KMS-11 (cell line): ENCODE measurements at regions not wholly inside any gene's neighbourhood (a gene's known extent, or its start where the extent isn't known, plus 50 kb on each side); places are given as distances from the start of the nearest gene placed in this dataset.

Source experiments
- H2AFZ ChIP-seq: fragments of 200-600 bp; sonication (generic); 2 replicates; pipeline ENCODE4 v1.6.1; 2016; ENCODE audit warnings: antibody characterized with exemption, mixed run types, low read depth
- H3K27ac ChIP-seq: fragments of 200-600 bp; sonication (generic); 2 replicates; pipeline ENCODE4 v1.6.1; 2016; ENCODE audit warnings: mild to moderate bottlenecking, mixed run types
- H3K27me3 ChIP-seq: fragments of 200-600 bp; sonication (generic); 2 replicates; pipeline ENCODE4 v1.6.1; 2017; ENCODE audit warnings: mild to moderate bottlenecking, low read depth, mixed run types, moderate library complexity; ENCODE audit not compliant: insufficient read depth
- H3K36me3 ChIP-seq: fragments of 200-600 bp; sonication (generic); 2 replicates; pipeline ENCODE4 v1.6.1; 2017; ENCODE audit warnings: mild to moderate bottlenecking, mixed run types; ENCODE audit not compliant: insufficient read depth
- H3K4me1 ChIP-seq: fragments of 200-600 bp; sonication (generic); 2 replicates; pipeline ENCODE4 v1.6.1; 2016; ENCODE audit warnings: mild to moderate bottlenecking, low read depth, mixed run types; ENCODE audit not compliant: poor library complexity, severe bottlenecking
- H3K4me2 ChIP-seq: fragments of 200-600 bp; sonication (generic); 2 replicates; pipeline ENCODE4 v1.7.0; 2016; ENCODE audit warnings: mild to moderate bottlenecking, mixed run types
- H3K4me3 ChIP-seq: fragments of 200-600 bp; sonication (generic); IDR thresholded peaks from 2 replicates; pipeline ENCODE4 v1.6.1; 2017; ENCODE audit warnings: low read depth, low read length, mixed read lengths; ENCODE audit not compliant: insufficient read depth
- H3K79me2 ChIP-seq: fragments of 200-600 bp; sonication (generic); 2 replicates; pipeline ENCODE4 v1.6.1; 2016; ENCODE audit warnings: low read depth, mixed run types; ENCODE audit not compliant: insufficient read depth
- H3K9ac ChIP-seq: fragments of 200-600 bp; sonication (generic); 2 replicates; pipeline ENCODE4 v1.6.1; 2016; ENCODE audit warnings: mild to moderate bottlenecking, mixed run types
- H4K20me1 ChIP-seq: fragments of 200-600 bp; sonication (generic); 2 replicates; pipeline ENCODE4 v1.6.1; 2016; ENCODE audit warnings: mild to moderate bottlenecking, mixed run types; ENCODE audit not compliant: insufficient read depth
- CTCF ChIP-seq: fragments of 200-600 bp; sonication (generic); conservative IDR thresholded peaks from 2 replicates; pipeline ENCODE4 v1.6.1; 2017; ENCODE audit warnings: low read depth, mild to moderate bottlenecking, antibody characterized with exemption, low read length, moderate library complexity, mixed read lengths

- H3K79me2 ChIP-seq = no peaks in the 10 kb centered on the region
- no peaks in the 10 kb centered on the region for H3K27me3 ChIP-seq
- H3K27ac ChIP-seq = no peak overlapping the region
- H2AFZ ChIP-seq = no peak overlapping the region
- no peaks in the 10 kb centered on the region for H3K4me1 ChIP-seq
- no peak overlapping the region for H3K9ac ChIP-seq
- no peak for TF ChIP-seq CTCF
- no peaks in the 10 kb centered on the region for H4K20me1 ChIP-seq
- H3K36me3 ChIP-seq = no peaks in the 10 kb centered on the region
- no peak overlapping the region for H3K4me2 ChIP-seq
- H3K4me3 ChIP-seq = no peak overlapping the region
Measured at GRCh38 chr5:38046103-38046502, 206.3 kb upstream of the GDNF start.

DNA sequence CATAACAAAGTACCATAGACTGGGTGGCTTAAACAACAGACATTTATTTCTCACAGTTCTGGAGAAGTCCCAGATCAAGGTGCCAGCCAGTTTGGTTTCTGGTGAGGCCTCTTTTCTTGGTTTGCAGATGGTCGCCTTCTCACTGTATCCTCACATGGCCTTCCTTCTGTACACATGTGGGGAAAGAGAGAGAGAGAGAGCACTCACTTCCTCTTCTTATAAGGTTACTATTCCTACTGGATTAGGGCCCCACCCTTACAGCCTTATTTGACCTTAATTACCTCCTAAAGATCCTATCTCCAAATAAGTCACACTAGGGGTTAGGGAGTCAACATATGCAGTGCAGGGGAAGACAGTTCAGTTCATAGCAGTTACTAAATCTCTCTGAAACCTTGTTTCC, 205.6 kb upstream of the GDNF start:
- no peaks in the 10 kb centered on the region for H3K4me1 ChIP-seq
- no peak overlapping the region for H3K4me2 ChIP-seq
- no peak for TF ChIP-seq CTCF
- H3K4me3 ChIP-seq = no peak overlapping the region
- no peaks in the 10 kb centered on the region for H4K20me1 ChIP-seq
- no peak overlapping the region for H3K9ac ChIP-seq
- H3K27me3 ChIP-seq = no peaks in the 10 kb centered on the region
- no peak overlapping the region for H2AFZ ChIP-seq
- no peaks in the 10 kb centered on the region for H3K36me3 ChIP-seq
- no peaks in the 10 kb centered on the region for H3K79me2 ChIP-seq
- no peak overlapping the region for H3K27ac ChIP-seq

GRCh38 chr5:38039826-38040225, 200.0 kb upstream of the GDNF start:
- TF ChIP-seq CTCF = no peak
- Histone ChIP-seq H3K79me2 (no peaks in the 10 kb centered on the region), H3K4me1 (no peaks in the 10 kb centered on the region), H4K20me1 (no peaks in the 10 kb centered on the region), H3K27me3 (no peaks in the 10 kb centered on the region), H3K36me3 (no peaks in the 10 kb centered on the region), H3K9ac (no peak overlapping the region), H3K4me3 (no peak overlapping the region), H2AFZ (no peak overlapping the region), H3K27ac (no peak overlapping the region), H3K4me2 (no peak overlapping the region)

GRCh38 chr5:38039091-38039490, 199.2 kb upstream of the GDNF start:
- H3K27ac ChIP-seq = no peak overlapping the region
- no peak overlapping the region for H2AFZ ChIP-seq
- H4K20me1 ChIP-seq = no peaks in the 10 kb centered on the region
- no peak overlapping the region for H3K4me3 ChIP-seq
- H3K36me3 ChIP-seq = no peaks in the 10 kb centered on the region
- no peaks in the 10 kb centered on the region for H3K4me1 ChIP-seq
- no peak for TF ChIP-seq CTCF
- H3K4me2 ChIP-seq = no peak overlapping the region
- no peaks in the 10 kb centered on the region for H3K27me3 ChIP-seq
- no peak overlapping the region for H3K9ac ChIP-seq
- H3K79me2 ChIP-seq = no peaks in the 10 kb centered on the region

GRCh38 chr5:38036765-38037164, 196.9 kb upstream of the GDNF start:
- Histone ChIP-seq H3K27ac (no peak overlapping the region), H3K27me3 (no peaks in the 10 kb centered on the region), H4K20me1 (no peaks in the 10 kb centered on the region), H3K36me3 (no peaks in the 10 kb centered on the region), H3K79me2 (no peaks in the 10 kb centered on the region), H3K4me2 (no peak overlapping the region), H2AFZ (no peak overlapping the region), H3K9ac (no peak overlapping the region), H3K4me3 (no peak overlapping the region), H3K4me1 (no peaks in the 10 kb centered on the region)
- no peak for TF ChIP-seq CTCF
